Superior temporal gyrus (tissue), 1 donor: ENCODE measurements at regions not wholly inside any gene's neighbourhood (a gene's known extent, or its start where the extent isn't known, plus 50 kb on each side); places are given as distances from the start of the nearest gene placed in this dataset.
A peak's percentile ranks its signal among the peaks of the same experiment; 100 is the strongest.
"Not testable (repeated sequence)": the region's sequence is repeated elsewhere in the genome, so short reads cannot be mapped to it uniquely, and the experiment has no call there.

Experiments
- DNase-seq: peaks from one replicate; pipeline ENCODE4 v3.0.0-alpha.2; 2016; ENCODE audit errors: extremely low spot score

DNA sequence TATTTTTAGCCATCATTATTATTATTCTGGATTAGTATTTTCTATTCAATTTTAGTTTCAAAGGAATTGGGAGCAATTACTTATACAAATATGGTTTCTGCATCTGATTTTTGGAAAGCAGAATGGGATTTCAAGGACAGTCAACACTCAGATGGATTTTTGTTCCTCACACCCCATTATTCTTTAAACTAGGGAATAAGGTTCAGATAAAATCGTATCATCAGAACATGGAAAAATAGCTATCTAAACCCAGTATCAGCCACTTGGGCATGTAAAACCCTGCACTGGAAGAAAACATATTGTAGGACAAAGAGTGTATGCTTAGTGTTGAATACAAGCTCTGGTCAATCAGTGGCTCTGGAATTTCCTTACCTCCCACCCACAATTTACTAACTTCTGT is 452.5 kb downstream of the ZNF516 start:
- no peak for DNase-seq

DNA sequence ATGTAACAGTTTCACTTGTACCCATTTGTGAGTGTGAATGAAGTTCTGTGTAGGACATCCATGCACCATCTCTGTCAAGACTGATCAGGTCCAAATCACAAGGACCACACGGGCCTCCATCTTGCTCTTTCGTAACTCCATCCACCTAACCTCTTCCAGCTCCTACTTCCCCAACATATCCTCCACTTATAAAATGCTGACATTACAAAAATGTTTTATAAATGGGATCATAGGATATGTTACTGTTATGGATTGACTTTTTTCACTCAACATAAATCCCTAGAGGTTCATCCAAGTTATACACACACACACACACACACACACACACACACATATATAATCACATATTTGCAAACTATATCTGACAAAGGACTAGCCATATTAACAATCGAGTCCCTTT is 476.8 kb downstream of the ZNF516 start:
- DNase-seq, result no peak

DNA sequence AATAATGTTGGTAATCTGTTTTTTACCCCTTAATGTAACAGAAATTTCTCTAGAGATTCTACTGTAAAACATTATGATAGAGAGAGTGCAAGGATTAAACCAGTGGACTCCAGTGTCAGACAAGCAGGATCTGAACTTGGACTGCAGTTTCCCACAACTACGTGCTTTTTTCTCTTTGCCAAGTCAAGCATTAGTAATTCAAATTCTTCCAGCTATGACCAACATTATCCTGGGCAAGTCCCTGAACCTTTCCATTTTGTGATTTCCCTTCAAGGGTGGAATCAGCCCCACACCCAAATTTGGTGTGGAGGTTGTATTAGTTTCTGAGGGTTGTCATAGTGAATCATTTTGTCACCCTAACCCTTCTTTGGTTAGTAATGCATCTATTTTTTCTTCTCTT is 482.0 kb downstream of the ZNF516 start:
- DNase-seq, result no peak

DNA sequence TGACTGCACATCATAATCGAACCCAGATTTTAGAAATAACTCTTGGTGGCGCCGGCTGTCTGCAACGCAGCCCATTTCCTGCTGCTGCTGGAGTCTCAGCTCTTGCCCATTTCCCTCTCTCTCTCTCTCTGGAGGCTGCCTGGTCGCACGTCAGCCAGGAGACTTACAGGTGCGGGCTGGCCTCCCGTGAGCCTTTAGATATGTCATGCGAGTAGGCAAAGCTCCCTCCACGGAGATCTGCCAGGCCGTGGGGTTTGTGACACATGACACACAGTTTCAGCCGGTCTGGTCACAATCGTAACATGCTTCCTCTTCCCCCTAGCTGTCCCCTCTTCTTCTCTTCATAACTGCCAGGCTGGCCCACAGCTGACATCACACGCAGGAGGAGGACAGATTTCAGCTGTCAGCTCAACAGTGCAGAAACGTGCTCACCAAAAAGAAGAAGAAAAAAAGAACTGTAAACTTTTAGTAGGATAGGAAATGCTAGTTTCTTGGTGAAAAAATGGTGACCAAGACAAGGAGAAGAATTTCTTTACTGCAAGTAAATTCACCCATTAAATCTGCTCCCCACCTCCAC is 489.3 kb downstream of the ZNF516 start:
- no peak for DNase-seq

DNA sequence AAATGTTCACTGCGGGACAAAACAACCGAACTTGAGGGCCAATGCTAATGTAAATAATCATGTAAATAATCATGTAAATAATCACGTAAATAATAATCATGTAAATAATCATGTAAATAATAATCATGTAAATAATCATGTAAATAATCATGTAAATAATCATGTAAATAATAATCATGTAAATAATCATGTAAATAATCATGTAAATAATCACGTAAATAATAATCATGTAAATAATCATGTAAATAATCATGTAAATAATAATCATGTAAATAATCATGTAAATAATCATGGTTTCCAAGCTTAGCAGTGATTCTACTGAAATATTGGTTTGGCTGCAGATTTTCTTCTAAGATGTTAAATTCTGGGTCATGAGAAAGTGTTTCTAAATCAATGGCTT is 507.1 kb downstream of the ZNF516 start:
- DNase-seq, result not testable (repeated sequence)

DNA sequence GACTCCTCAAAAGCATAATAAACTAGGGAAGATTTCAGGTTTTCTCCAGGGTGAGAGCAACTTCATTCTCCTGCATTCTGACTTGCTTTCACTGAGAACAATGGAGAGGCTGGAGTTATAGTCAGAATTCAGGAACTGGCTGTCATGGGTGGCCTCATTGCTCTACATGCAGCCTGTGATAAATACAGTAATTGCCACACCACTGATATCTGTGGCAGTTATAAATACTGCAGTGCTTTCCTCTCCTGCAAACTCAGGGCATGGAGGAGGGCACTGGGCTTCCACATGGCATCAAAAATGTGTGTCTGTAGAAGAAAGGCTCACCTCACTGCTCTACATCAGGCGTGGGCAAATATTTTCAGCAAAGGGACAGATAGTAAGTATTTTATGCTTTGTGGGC is 510.2 kb downstream of the ZNF516 start:
- DNase-seq, result no peak

DNA sequence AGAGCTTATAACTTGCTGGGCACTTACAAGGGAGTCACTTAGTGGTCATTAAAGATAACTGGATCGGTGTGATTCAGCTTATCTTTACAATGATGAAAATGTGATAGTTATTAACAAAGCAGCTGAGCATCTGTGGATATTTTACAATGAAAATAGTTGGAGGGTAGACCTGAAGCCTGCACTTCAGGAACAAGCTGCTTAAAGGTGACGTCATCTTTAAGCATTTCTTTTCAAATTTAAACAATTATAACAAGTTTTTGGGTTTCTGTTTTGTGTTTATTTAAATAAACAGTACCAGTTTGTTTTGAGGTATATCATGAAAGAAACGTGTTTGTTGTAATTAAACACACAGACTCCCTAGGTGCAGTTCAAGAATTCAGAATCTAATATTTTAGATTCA is 513.9 kb downstream of the ZNF516 start:
- no peak for DNase-seq

DNA sequence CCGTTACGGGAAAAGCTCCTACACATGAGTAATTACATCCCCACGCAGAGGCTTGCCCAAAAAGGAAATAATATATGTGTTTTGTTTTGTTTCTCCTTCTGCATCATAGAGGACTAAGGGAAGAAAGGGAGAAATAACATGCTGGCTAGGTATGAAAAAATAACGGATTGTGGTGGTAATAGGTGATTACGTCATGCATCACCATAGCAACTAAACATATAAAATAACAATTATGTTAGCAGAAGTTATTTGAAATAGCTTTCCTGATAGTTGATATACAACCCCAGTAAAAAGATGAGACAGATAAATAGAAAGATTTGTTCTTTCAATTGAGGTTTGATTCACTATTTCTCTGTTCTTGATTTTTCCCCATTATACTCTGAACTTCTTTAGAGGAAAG is 518.0 kb downstream of the ZNF516 start:
- no peak for DNase-seq

DNA sequence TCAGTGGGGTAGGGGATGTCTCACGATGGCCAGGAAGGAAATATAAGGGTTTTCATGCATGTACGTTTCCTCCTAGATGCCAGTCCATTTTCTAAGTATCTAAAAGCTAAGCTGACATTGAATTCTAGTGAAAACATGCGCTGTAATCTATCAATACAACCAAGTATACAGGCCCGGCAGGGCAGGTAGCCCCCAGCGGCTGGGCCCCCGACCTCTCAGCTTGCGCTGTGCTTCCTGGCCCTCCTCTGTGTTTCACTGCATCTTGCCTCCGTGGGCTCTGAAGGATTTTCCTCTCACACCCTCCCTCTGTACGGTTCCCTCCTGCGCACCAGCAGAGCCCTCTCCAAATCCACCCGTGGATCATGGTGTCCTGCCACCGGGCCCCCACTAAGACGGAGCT is 524.8 kb downstream of the ZNF516 start:
- DNase-seq, result no peak

DNA sequence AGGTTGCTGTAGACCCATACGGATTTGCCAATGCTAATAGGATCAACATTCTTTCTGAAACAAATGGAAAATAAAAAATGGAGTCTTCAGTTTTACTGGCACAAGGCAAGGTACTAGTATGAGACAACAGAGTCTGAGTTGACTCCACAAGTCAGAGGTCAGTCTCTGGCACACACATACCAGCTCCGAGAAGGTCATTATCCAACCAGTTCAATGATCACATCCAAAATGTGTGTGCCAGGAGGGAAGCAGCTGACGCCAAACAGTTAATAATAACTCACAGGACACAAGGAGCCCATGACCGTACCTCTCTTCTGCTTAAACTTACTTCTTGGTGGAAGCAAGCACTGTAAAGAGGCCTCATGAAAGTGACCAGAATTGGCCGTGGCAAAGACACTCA is 528.6 kb downstream of the ZNF516 start:
- no peak for DNase-seq

DNA sequence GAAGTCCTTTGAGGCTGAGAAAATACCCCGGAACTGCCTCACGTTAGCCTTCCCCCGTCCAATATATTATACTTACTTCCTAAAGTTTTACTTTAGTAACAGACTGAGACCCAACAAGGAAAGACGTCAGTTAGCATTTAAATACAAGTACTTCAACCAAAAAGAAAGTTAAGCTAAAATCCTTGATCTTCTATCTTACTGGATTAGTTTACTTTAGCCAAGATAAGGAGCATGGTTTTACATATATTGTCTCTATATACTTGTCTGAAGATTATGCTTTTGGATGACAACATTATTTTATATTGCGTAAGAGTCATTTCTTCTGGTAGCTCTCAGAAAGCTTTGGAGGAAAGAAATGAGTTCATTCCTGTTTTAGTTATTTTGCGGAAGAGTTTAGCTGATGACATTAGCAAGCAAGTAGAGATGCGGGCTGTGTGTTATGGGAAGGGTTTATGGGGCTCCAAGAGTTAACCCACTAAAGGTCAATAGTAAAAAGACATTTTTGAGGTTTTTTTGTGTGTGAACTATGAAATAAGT is 532.9 kb downstream of the ZNF516 start:
- DNase-seq, result no peak

GRCh38 chr18:75960356-75960755 is 532.9 kb upstream of the SMIM21 start:
- DNase-seq, result not testable (repeated sequence)

DNA sequence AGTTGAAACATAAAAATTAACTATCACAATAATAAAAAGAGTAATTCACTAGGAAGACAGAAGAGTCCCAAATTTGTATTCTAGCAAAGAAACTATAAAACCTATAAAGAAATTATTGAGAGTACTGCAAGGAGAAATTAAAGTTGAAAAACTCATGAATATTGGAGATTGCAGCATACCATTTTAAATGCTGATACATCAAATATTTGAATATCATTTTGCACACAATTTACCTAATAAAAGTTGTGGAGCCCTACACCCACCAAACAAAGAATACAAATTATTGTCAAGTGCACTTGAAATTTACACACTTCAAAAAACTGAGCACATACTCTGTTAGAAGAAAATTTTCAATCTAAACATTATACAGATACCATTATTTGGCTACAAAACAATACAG is 531.6 kb upstream of the SMIM21 start:
- DNase-seq, result no peak

- no peak for DNase-seq
Measured at GRCh38 chr18:75958683-75959082, 531.2 kb upstream of the SMIM21 start.

- no peak for DNase-seq
Measured at GRCh38 chr18:75945265-75945933, 517.9 kb upstream of the SMIM21 start.

GRCh38 chr18:75937306-75937705 is 509.8 kb upstream of the SMIM21 start:
- no peak for DNase-seq

- DNase-seq, result no peak
Measured at GRCh38 chr18:75936862-75937261, 509.4 kb upstream of the SMIM21 start.

- no peak for DNase-seq
Measured at GRCh38 chr18:75931079-75931478, 503.6 kb upstream of the SMIM21 start.

DNA sequence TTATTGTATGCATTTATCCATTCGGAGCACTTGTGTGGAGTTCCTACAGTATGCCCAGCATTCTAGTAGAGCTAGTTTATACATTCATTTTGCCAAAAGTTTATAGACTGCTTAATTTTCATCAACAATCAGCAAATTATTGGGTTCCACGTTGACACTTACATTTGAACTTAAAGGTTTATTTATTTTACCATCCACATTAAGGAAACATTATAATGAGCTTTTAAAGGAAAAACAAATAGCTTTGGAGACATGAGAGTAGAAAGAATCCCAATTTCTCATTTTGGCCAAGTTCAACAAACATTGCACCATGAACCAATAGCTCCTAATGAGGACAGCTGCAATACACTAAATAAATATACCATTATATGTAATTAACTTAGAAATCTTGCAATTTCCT is 501.2 kb upstream of the SMIM21 start:
- no peak for DNase-seq

GRCh38 chr18:75927791-75928190 is 500.3 kb upstream of the SMIM21 start:
- DNase-seq, result no peak

DNA sequence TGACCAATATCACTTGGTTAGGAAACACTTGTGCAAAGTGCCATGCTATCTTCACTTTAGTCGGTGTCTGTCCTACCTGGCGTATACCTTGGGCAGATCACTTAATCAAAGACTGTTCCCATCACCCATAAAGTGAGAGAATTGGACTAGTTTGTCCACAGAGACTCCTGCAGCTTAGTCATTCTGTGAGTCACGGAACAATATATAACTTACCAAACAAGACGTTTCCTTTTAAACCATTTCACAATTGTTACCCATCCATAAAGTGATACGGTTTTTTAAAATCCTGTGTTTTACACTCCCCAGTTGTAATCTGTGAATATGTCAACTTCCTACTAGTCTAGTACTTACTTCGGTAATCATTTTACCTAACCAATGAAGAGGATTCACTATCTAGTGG is 499.3 kb upstream of the SMIM21 start:
- no peak for DNase-seq

DNA sequence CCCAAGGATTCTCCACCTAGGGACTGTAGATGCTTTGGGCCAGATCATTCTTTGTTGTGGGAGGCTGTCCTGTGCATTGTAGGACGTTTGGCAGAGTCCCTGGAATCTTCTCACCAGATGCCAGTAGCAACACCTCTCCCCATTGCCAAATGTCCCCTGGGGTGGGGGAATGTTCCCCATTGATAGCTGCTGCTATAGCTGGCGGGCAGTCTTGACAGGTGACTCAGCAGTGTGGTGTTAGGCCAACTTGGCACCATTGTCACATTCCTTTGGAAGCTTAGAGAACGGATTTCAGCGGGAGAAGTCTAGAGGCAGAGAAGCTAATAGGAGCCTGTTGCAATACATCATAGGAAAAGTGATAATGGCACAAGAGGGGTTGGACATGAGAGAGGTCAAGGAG is 495.7 kb upstream of the SMIM21 start:
- DNase-seq, result peak; percentile 74

GRCh38 chr18:75916624-75916982 is 489.1 kb upstream of the SMIM21 start:
- no peak for DNase-seq
